Left hindlimb (tissue), 1 donor: ENCODE measurements at regions not wholly inside any gene's neighbourhood (a gene's known extent, or its start where the extent isn't known, plus 50 kb on each side); places are given as distances from the start of the nearest gene placed in this dataset.
"Not testable (repeated sequence)": the region's sequence is repeated elsewhere in the genome, so short reads cannot be mapped to it uniquely, and the experiment has no call there.

ENCODE experiments used
- DNase-seq: peaks from one replicate; pipeline ENCODE4 v3.0.0-alpha.2; 2018

DNA sequence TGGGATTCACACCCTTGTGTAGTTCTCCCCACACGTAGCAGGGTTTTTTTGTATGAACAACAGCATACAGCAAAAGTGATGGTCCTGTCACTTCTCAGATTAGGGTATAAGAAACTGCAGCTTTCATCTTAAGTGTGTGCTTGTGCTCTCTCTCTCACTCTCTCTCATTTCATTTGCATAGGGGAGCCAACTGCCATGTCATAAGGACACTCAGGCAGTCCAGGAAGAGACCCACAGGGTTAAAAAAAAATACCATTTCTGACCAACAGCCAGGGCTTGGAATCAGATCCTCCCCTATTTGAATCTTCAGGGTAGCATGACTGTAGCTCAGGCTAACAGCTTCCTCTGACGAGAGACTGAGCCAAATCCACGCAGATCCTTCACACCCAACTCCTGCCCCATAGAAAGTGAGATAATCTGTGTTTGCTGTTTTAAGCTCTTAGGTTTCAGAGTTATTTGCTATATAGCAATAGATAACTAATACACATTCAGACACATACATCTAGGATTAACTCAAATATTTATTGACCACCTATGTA lies 331.2 kb downstream of the PAPSS1 start:
- no peak for DNase-seq

DNA sequence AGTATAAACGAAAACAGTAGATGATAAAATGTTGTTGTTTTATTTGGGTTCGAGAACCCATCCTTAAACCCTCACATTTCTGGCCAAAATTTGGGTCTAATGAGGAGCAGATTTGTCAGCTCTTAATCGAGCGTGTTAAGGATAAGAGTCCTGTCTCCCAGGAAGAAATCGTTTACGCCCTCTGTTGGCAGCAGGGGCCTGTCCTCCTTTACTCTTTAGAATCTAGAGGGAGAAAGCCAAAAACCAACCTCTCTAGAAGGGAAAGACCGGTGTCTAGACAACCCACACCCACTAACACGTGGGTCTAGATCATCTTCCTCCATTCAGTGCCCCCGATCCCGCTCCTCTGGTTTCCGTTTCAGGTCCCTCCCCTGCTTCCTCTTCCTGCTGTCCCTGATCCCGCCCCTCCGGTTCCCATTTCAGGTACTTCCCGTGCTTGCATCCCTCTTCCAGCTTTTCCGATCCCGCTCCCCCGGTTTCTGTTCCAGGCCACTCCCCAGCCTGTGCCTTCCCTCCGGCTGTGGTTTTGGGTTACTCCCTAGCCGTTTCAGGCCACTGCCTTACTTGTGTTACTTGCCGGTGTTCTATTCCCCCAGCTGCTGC lies 339.1 kb downstream of the PAPSS1 start:
- DNase-seq = no peak

GRCh38 chr4:107380190-107380589 lies 339.8 kb downstream of the PAPSS1 start:
- DNase-seq = no peak

DNA sequence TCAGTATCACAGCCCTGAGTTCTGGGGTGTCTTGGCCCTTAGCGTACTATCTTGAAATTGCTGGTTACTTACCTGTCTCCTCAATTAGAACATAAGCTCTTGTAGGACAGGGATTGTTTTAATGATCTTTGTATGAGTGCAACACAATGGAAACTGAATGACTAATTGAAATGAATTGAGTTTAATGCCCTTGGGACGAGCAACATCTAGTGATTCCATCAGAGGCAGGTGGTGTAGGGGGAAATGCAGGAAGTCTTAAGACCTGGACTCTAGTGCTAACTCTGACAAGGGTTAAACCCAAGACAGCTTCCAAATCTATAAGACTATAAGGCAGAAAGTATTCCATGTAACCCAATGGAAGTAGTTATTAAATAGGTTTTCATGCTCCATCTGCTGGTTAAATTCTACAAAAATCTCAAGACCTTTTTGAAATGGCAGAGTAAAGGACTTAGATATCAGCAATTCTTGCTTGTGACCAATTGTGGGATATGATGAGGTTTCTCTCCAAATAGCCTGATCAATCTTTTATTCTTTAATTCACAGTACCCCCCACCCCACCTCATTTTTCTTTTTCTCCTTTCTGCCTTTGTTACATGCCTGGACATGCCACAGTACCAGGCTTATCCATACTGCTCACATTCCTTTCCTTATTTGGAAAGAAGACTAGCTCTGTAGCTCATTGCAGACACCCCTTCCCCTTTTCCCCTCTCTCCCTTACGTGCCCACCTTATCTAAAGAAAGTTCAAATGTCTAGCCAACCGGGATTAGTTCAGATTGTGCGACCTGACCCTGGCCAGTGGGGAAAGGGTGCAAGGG lies 340.8 kb downstream of the PAPSS1 start:
- no peak for DNase-seq

DNA sequence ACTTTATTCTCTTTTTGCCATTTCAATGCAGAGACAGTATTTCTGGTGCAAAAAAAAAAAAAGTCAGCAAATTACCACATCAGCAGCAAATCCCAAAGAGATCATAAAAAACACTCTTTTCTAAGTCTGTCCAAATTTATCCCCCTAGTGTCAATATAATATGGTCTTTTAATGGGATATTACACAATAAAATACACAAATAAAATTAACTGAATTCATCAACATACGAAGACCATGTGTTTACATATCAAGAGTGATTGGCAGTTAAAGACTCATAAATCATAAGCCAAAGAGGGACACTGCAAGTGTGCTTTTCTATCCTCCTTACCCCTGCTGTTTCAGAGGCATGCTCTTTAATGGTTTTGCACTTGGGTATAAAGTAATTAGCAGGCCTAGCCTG lies 340.2 kb upstream of the DKK2 start:
- DNase-seq = no peak

- DNase-seq = no peak
These were observed 330.8 kb upstream of the DKK2 start for GRCh38 chr4:107366900-107367299.

DNA sequence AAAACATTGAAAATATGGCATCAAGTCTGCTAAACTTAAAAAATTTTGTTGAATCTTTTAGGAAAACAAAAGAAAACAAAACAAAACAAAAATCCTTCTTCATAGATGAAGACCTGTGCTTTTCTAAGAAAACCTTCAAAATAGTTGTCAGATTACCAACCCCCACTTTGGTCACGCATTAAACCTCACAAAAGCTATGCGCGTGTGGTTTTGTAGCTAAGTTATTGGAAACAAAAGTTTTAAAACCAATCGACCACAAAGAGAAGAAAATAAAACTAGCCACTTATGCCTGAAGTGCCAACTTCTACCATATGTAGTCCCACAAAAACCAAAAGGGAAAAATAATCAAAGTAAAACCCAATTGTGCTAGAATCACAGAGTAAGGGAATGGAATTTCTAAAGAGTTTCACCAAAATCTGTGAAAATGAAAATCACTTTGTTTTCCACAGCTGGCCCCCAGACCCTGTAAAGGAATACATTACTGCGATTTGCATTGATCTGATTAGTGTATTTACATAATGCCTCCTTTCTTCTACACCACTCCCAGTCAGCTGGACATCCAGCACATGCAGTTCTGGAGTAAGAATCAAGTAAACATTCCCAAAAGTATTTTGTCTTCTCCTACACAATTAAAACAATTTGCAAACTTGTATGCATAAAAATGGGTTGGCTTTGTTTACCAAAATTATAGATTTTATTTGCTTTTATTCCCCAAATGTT lies 330.1 kb upstream of the DKK2 start:
- no peak for DNase-seq

- DNase-seq = no peak
These were observed 327.0 kb upstream of the DKK2 start for GRCh38 chr4:107363125-107363524.

- no peak for DNase-seq
These were observed 323.1 kb upstream of the DKK2 start for GRCh38 chr4:107359208-107359607.

GRCh38 chr4:107354304-107354703 lies 318.2 kb upstream of the DKK2 start:
- not testable (repeated sequence) for DNase-seq

- no peak for DNase-seq
These were observed 315.1 kb upstream of the DKK2 start for GRCh38 chr4:107351196-107351595.

GRCh38 chr4:107349732-107350131 lies 313.6 kb upstream of the DKK2 start:
- no peak for DNase-seq

DNA sequence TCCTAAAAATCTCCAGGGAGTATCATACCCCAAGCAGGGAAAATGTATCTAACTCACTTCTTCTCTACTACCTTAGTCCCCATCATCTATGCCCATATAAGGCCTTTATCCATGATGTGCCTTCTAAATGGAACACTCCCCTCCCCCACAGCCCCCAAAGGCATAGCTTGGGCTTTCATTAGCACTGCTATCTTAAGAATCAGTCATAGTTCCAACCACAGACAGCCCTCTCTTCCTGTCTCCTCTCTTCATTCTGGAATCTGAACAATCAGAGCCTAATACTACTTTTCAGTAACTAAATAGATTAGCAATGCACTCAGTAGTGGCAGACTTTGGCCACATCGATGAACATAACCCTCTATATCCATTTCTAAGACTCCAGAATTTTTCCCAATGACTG lies 313.2 kb upstream of the DKK2 start:
- DNase-seq = no peak

DNA sequence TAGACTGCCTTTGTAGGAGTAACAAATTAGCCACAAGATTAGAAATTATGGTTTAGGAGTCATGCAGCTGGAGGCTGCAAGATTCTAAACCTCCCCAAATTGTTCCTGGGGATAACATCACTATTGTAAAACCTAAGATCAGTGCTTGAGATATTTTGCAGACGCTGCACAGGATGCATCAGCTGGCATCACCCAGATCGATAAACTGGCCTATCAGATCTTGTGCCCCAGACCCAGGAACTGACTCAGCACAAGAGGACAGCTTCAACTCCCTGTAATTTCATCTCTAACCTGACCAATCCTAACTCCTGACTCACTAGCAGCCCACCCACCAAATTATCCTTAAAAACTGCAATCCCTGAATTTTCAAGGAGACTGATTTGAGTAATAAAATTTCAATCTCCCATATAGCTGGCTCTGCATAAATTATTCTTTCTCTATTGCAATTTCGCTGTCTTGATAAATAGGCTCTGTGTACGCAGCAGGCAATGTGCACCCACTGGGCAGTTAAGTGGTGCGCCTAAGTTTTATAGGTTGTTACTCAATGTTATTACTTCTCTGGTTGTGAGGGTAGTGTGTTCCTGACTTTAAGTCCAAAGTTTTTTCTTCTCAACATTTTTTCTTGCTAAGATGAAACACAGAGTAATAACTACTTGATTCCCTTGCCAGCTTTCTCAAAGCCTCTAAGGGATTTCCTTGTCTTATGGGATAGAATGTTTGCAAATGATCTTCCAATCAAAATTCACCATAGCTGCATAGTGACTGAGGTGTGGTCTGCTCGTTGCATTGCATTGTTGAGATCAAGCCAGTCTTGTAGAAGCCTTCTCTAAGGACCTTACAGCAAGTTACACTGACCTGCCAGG lies 312.3 kb upstream of the DKK2 start:
- DNase-seq = no peak

GRCh38 chr4:107333518-107333917 lies 297.4 kb upstream of the DKK2 start:
- DNase-seq = no peak

GRCh38 chr4:107332656-107333055 lies 296.5 kb upstream of the DKK2 start:
- not testable (repeated sequence) for DNase-seq

- DNase-seq = no peak
These were observed 294.8 kb upstream of the DKK2 start for GRCh38 chr4:107330916-107331315.

DNA sequence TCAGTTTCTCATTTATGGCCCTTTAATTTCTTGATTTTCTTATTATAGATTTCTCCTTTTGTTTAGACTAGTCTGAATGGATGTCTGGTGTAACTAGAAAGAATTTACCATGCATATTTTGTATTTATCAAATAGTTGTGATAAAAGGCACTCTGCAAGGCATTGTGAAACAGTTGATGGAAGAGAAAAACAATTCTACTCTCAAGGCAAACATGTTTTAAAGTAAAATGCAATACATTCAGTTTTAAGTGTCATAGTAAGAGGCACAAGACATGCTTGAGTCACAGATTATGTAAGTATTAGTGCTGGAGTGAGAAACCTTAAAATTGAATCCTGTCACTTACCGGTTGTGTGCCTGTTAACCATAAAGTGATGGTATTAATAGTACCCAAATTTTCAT lies 283.3 kb upstream of the DKK2 start:
- DNase-seq = no peak

GRCh38 chr4:107318078-107318477 lies 282.0 kb upstream of the DKK2 start:
- no peak for DNase-seq

GRCh38 chr4:107317611-107318010 lies 281.5 kb upstream of the DKK2 start:
- DNase-seq = no peak

DNA sequence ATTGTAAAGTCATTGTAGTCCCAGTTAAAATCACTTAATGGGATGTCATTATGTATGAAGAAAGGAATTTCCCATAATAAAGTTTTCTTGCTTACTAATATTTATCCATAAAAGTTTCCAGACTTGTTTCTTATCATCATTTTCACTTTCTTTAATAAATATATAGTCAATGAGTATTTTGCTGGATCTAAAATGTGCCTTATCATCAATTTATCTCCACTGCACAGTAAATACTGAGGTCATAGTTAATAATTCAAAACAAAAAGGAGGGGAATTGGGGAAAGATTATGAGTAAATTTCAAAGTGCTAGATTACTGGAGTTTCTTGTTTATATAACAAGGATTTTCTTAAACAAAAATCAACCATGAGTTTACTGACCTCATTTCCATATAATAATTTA lies 279.5 kb upstream of the DKK2 start:
- DNase-seq = no peak

GRCh38 chr4:107314156-107314555 lies 278.0 kb upstream of the DKK2 start:
- no peak for DNase-seq

GRCh38 chr4:107312366-107312765 lies 276.3 kb upstream of the DKK2 start:
- DNase-seq = no peak
